22Rv1 (cell line): ENCODE measurements at regions not wholly inside any gene's neighbourhood (a gene's known extent, or its start where the extent isn't known, plus 50 kb on each side); places are given as distances from the start of the nearest gene placed in this dataset.

Experiments used
- CTCF ChIP-seq: fragments of 450-650 bp; IDR thresholded peaks from 2 replicates; pipeline ENCODE4 v1.5.1; 2017; ENCODE audit warnings: mild to moderate bottlenecking
- ZFX ChIP-seq: fragments of 450-650 bp; IDR thresholded peaks from 2 replicates; pipeline ENCODE4 v1.6.1; 2017; ENCODE audit warnings: antibody characterized with exemption, borderline replicate concordance

- no peak for TF ChIP-seq CTCF
- TF ChIP-seq ZFX, result no peak
Observed at GRCh38 chr2:21443494-21444105, 319.8 kb downstream of the TDRD15 start.
